ENCODE measurements at regions not wholly inside any gene's neighbourhood (a gene's known extent, or its start where the extent isn't known, plus 50 kb on each side); places are given as distances from the start of the nearest gene placed in this dataset.

GRCh38 chr13:64640002-64640401 lies 2590.1 kb downstream of the PCDH9 start:
- 0% methylated on average over 2 of the region's 2 CpGs for WGBS (ENCODE audit: insufficient coverage, insufficient replicate concordance, low lambda C conversion rate, missing lambda C conversion rate)
- no peak overlapping the region for H3K4me2 ChIP-seq (ENCODE audit: control insufficient read depth, insufficient read depth)
- no peaks in the 10 kb centered on the region for H3K4me1 ChIP-seq (ENCODE audit: control insufficient read depth, insufficient read depth, low read length)
- in situ Hi-C loops (cut with MboI), result no loop called here
- no peak overlapping the region for H3K27ac ChIP-seq (ENCODE audit: control insufficient read depth, insufficient read depth)
- H4K20me1 ChIP-seq (ENCODE audit: control insufficient read depth, insufficient read depth), result no peaks in the 10 kb centered on the region
- H3K4me3 ChIP-seq, result no peak overlapping the region
- H3K27me3 ChIP-seq (replicated peaks in 1 of 2; ENCODE audit: control insufficient read depth in 2 of 2, insufficient read depth in 2 of 2, low read length in 1 of 2), result no peaks in the 10 kb centered on the region
- H2AFZ ChIP-seq (ENCODE audit: control insufficient read depth, low read depth, low read length), result no peak overlapping the region
- RAD21 ChIA-PET (ENCODE audit: unreplicated experiment), result no interaction called here
- TF ChIP-seq ESRRA (IDR thresholded peaks at IDR 0.05; ENCODE audit: low read length) (no peak), HDGF (IDR thresholded peaks at IDR 0.05) (no peak), SUZ12 (IDR thresholded peaks at IDR 0.05; ENCODE audit: unreplicated experiment) (no peak), TAF1 (IDR thresholded peaks at IDR 0.05; ENCODE audit: borderline replicate concordance, low read depth, low read length) (no peak), RAD51 (IDR thresholded peaks at IDR 0.05) (no peak), MLLT1 (IDR thresholded peaks at IDR 0.05) (no peak), ZBTB40 (IDR thresholded peaks at IDR 0.05; ENCODE audit: borderline replicate concordance) (no peak), NFYA (IDR thresholded peaks at IDR 0.05; ENCODE audit: borderline replicate concordance, low read depth, low read length) (no peak), BCL3 (IDR thresholded peaks at IDR 0.05; ENCODE audit: borderline replicate concordance, insufficient read depth, low read depth, low read length, poor library complexity, severe bottlenecking) (no peak), ZSCAN29 (IDR thresholded peaks at IDR 0.05) (no peak), BCLAF1 (IDR thresholded peaks at IDR 0.05) (no peak), TCF12 (IDR thresholded peaks at IDR 0.05; ENCODE audit: low read depth, low read length) (no peak), SMAD5 (IDR thresholded peaks at IDR 0.05; ENCODE audit: low read depth) (no peak), KAT2A (conservative IDR thresholded peaks at IDR 0.05; ENCODE audit: control insufficient read depth, low read depth, low read length) (no peak)
- ATAC-seq (no peak), FAIRE-seq (no peak), DNase-seq (ENCODE audit: low read depth, low spot score) (no peak)
- POLR2A ChIA-PET, result no interaction called here
- SMC1A ChIA-PET (ENCODE audit: uncharacterized antibody, unreplicated experiment), result no interaction called here
- CTCF ChIA-PET, result no interaction called here
- no peak overlapping the region for H3K9ac ChIP-seq (ENCODE audit: control insufficient read depth, insufficient read depth, low read length)
- H3K79me2 ChIP-seq (ENCODE audit: control insufficient read depth, insufficient read depth, low read length), result no peaks in the 10 kb centered on the region
- BruUV-seq (replicated peaks), result no TSS peak
- H3K9me3 ChIP-seq (replicated peaks; ENCODE audit: control insufficient read depth, insufficient read depth, low read length), result no peaks in the 10 kb centered on the region
- intact Hi-C loops (cut with micrococcal nuclease; ENCODE audit: unreplicated experiment), result no loop called here
- H3K36me3 ChIP-seq (ENCODE audit: control insufficient read depth in 2 of 2, insufficient read depth in 2 of 2, low read length in 1 of 2), result no peaks in the 10 kb centered on the region
